ENCODE measurements at regions not wholly inside any gene's neighbourhood (a gene's known extent, or its start where the extent isn't known, plus 50 kb on each side); places are given as distances from the start of the nearest gene placed in this dataset.
A peak's percentile ranks its signal among the peaks of the same experiment; 100 is the strongest.

GRCh38 chr7:54701982-54702381 is 57.0 kb downstream of the SEC61G start:
- no peak for DNase-seq

DNA sequence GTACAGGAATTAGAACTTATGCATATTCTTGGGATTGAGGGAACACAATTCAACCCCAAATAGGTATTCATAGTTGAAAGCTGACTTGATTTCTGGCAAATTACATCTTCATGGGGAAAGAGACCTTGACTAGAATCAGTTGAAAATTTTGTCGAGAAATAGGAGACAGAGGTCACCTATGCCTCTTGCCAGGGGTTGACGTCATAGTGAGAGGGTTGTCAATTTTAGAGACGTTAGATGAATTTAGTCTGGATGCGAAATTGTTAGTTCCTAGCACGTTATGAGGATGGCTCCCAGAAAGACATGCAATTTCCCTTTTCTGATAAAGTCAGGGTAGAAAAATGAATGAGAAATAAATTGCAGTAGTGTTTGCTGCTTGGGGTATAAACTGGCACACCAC is 59.3 kb downstream of the SEC61G start:
- no peak for DNase-seq

- DNase-seq: no peak
These were observed 61.3 kb downstream of the SEC61G start for GRCh38 chr7:54697659-54698186.

- DNase-seq: no peak
These were observed 68.1 kb downstream of the SEC61G start for GRCh38 chr7:54690892-54691291.

DNA sequence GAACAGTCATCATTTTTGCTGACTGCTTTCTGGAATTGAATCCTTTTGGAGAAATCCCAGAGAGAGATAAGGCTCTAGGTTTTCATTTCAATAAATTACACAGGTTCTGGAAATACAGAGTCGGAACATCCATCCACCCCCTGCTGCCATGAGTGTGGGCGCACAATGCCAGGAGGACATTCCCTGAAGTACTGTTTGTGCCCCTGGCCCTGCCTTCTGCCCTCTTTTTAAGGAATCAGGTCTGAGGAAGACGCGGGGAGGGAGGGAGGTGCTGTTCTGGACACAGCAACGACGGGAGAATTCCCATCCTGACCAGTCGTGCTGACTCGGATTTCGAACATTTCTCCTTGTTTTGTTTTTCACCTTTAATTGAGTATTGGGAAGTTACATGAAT is 69.0 kb downstream of the SEC61G start:
- no peak for DNase-seq

DNA sequence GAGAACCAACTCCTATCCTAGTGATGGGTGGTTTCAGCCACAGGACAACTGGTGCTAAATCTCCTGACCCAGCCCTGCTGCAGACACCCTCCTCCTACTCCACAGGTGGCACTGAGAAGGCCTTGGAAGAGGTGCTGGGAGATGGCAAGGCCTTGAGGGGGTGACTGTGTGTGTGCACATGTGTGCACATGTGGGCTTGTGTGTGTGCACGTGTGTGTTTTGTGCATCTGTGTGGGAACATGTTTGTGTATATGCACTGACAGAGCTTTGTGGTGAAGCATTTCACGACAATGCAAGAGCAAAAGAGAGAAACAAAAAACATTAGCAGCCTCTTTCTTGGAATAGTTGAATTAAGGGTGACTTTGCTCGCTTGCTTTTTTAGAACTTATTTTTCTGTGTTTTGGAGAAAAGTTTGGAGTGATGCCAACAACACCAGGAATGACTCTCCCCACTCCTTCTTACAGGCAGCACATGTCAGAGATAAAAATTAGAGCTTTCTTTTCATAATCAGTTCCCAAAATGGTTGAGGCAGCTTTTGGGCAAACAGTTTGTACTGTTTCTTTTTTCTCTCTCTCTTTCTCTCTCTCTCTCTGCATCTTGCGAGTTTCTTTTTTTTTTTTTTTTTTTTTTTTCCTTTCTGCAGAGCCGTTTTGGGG is 69.5 kb downstream of the SEC61G start:
- no peak for DNase-seq

- DNase-seq: no peak
These were observed 71.4 kb downstream of the SEC61G start for GRCh38 chr7:54687462-54688212.

DNA sequence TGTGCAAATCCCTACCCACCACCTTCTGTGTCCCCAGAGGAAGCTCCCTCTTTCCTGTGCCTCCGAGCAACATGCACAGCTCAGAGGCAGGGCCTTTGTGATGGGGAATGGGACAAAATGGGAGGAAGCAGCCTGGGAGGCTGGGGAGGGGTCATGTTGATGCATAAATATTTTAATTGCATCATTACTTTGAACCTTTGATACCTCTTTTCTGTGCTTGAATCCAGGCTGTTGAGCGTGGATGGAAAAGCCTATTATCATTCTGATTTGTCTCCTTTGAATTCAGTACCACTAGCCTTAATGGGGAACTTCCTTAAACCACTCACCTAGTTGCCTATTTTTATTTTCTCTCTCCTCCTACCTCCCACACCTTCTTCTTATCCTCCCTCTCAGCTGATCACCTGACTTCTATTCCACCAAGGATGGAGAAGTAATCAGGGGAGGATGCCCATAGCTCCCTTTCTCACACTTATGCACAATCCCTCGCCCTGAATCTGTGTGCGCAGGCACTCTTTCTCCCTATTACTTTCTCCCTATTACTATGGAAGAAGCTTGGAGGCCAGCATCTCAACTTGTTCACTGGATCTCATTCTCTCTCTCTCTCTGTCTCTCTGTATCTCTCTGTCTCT is 78.5 kb downstream of the SEC61G start:
- DNase-seq: no peak

- DNase-seq: no peak
These were observed 79.6 kb downstream of the SEC61G start for GRCh38 chr7:54679490-54679817.

DNA sequence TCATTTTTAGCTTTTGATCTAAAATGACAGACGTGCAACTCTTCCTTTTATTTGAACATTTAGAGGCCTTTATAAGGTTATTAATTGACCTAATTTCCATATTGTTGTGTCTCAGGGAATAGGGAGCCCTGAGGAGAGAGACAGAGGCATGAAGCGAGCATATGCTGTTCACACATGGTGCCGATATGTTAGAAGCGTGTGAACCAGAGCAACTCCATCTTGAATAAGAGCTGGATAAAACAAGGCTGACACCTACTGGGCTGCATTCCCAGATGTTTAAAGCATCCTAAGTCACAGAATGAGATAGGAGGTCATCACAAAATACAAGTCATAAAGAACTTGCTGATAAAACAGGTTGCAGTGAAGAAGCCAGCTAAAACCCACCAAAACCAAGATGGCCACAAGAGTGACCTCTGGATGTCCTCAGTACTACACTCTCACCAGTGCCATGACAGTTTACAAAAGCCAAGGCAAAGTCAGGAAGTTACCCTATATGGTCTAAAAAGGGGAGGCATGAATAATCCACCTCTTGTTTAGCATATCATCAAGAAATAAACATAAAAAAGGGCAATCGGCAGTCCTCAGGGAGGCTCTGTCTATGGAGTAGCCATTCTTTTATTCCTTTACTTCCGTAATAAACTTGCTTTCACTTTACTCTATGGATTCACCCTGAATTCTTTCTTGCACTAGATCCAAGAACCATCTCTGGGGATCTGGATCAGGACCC is 80.1 kb downstream of the SEC61G start:
- no peak for DNase-seq

DNA sequence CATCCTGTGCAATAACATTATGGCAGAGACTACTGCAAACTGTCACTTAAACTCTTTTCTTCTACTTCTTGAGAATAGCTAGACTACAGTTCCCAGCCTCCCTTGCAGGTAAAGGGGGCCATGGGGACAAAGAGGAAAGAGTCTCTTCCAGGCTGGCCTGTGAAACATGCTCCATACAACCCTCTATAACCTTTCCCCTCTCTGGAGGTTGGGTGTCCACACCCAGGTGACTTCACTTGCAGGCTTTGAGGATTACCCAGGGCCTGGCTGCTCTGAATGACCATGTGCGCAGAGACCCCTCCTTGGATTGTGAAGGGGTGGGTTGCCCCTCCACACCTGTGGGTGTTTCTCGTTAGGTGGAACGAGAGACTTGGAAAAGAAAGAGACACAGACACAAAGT is 84.1 kb downstream of the SEC61G start:
- no peak for DNase-seq

DNA sequence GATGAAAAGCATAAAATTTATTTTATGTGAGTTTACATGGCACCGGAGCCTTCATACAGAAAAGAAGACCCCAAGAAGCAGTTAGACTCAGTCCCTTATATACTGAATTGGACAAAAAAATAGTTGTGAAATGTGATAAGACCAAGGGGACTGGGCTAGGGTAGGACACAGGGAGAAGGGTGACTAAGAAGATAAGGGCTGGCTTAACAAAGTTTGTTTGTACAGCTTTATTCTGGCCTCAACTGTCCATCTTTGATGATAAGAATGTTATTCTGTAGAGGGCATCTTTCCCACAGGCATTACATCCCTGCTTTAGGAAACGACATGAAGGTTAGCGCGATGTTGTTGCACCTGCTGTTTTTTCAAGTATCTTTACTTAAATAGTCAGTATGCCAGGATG is 86.5 kb downstream of the SEC61G start:
- DNase-seq: no peak

GRCh38 chr7:54664235-54665228 is 94.5 kb downstream of the SEC61G start:
- peak; percentile 74 for DNase-seq

DNA sequence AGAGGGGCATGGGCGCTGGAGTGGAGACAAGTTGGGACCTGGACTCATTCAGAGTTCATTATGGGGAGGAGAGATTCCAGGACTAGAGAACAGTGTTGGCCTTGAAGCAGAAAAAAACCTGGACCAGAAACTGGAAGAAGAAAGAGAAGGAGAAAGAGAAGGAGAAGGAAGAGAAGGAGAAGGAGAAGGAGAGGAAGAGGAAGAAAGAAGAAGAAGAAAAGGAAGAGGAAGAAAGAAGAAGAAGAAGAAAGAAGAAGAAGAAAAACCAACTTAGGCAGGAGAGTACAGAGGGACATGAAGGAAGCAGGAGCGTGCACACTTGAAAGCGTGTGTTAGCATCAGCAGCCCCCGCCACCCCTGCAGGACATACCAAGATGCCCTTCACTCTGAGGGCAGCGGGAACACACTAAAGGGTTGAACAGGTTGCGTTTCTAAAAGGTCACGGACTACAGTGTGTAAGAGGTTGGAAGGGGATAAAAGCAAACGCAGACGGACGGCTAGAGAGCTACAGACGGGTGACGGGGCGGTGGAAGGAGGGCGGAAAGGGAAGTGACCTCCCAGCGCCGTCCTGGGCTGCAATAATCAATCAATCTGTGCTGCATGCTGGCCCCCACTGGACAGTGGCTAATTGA is 95.3 kb downstream of the SEC61G start:
- no peak for DNase-seq

GRCh38 chr7:54663186-54663585 is 95.8 kb downstream of the SEC61G start:
- DNase-seq: no peak

DNA sequence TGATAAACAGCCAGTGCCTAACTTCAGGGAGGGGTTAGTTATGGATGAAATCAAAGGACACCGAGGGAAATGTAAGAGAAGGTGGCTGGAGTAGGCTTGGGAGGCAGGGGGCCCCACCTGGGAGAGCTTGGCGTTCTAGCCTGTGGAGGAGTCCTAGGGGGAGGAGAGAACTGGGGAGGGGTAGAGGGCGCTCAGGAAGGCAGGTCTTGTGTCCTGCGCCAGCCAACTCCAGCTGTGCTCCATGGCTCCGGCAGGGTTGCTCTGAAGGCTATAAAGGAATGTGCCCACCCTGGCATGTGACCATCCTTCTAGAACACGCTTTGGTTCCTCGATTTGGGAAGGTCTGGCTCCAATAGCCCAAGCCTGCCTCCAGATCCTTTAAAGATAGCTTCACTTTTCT is 96.3 kb downstream of the SEC61G start:
- DNase-seq: no peak

DNA sequence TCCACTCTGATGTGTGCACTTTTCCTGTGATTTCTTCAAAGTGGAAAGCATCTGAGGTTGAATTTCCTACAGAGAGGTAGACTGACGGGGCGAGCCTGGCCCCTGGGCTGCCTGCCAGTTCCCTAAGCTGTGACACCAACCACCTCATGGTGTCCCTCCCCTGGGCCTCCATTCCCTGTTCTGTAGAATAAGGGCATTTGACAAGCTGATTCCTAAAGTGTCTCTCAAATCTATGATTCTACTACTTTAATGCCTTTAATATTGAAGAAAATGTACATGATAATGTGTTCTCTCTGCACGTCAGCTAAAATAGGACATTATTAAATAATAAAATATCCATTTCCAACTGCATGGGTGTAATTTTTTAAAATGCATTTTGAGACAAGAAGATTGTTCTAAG is 105.1 kb downstream of the SEC61G start:
- DNase-seq: no peak

- no peak for DNase-seq
These were observed 100.9 kb downstream of the VSTM2A start for GRCh38 chr7:54643064-54643463.

DNA sequence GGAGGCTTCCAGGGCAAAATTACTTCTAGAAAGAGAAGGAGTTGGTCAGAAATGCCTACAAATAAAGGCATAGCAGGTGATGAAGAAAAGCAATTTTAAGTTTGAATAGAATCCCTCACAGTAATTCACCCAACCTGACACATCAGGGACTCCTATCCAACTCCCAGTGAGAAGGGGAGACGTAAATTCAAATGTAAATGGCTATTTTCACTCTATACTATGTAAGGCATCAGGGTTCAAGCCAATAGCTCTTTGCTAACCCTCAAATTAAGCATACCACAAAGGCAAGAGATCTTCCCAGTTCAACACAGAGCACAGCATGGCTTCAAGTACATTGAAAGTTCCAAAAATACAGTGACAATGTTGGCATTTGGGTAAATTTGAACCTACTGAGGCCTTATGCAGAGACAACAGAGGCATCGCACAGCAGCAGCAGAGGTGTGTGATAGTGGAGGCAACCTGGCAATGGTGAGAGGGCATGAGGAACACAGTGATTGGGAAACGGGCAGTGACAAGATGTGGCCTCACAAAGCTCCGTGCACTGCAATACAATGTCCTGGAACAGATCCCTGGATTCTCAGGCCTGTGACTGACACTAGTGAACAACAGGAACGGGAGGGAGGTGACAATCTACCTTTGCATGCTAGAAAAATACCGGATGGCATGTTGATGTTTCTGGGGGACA is 95.7 kb downstream of the VSTM2A start:
- no peak for DNase-seq

- DNase-seq: no peak
These were observed 90.5 kb downstream of the VSTM2A start for GRCh38 chr7:54632696-54633095.

DNA sequence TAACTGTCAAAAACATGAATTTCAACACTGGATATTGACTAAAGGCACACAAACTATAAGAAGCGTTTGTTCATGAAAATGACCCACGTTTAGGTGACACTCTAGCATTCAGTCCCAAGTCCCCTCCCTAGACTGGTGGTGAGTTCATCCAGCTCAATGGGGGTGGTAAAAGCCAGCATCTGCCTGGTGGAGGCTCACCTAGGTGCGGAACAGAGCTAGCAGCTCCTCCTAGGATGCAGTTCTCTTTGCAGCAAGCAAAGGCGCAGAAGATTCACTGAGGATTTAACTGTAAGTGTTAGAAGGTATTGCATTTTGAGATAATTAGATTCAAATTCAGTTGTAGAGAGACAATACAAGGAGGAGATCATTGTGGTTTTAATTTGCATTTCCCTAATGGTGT is 87.6 kb downstream of the VSTM2A start:
- DNase-seq: no peak
